Mammary epithelial cell (primary cell): ENCODE measurements at regions not wholly inside any gene's neighbourhood (a gene's known extent, or its start where the extent isn't known, plus 50 kb on each side); places are given as distances from the start of the nearest gene placed in this dataset.

Experiments used
- CTCF ChIP-seq, 2 donors: IDR thresholded peaks in 1 of 2; conservative IDR thresholded peaks in 1 of 2; 2 replicates each; pipeline ENCODE4 v1.5.1; 2011 to 2012; ENCODE audit warnings: inconsistent platforms in 2 of 2, low read length in 2 of 2, mild to moderate bottlenecking in 2 of 2, control low read depth in 1 of 2, low read depth in 1 of 2; ENCODE audit not compliant: insufficient read depth in 1 of 2; ENCODE audit errors: extremely low read depth in 1 of 2
- EZH2 ChIP-seq: IDR thresholded peaks from 2 replicates; pipeline ENCODE4 v1.6.1; 2012; ENCODE audit warnings: low read length, inconsistent platforms, borderline replicate concordance

DNA sequence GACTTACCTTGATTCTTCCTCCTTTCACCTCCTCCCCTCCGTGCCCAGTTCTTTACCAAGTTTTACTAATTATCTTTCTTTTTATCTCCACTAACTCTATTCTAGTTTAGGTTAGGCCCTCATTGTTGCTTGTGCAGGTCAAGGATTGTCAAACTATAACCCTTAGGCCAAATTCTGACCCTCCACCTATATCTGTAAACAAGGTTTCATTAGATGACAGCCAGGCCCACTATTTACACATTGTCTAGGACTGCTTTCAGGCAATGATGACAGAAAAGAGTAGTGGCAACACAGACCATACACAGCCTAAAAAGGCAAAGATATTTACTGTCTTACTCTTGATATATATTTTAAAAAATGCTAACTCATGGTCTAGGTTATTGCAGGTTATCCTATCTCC lies 212.0 kb downstream of the RAD51AP2 start:
- no peak for TF ChIP-seq CTCF (conservative IDR thresholded peaks at IDR 0.05 in 1 of 2, IDR thresholded peaks at IDR 0.05 in 1 of 2; ENCODE audit: extremely low read depth in 1 of 2, insufficient read depth in 1 of 2, low read depth in 1 of 2, low read length in 2 of 2)
- no peak for TF ChIP-seq EZH2
